HG03159 (cell line): ENCODE measurements at regions not wholly inside any gene's neighbourhood (a gene's known extent, or its start where the extent isn't known, plus 50 kb on each side); places are given as distances from the start of the nearest gene placed in this dataset.

ENCODE experiments used
- ATAC-seq: cut with Tn5 transposase; IDR thresholded peaks from one replicate; pipeline ENCODE4 v1.9.1; 2021; ENCODE audit warnings: mild to moderate bottlenecking, moderate library complexity; ENCODE audit not compliant: unreplicated experiment

DNA sequence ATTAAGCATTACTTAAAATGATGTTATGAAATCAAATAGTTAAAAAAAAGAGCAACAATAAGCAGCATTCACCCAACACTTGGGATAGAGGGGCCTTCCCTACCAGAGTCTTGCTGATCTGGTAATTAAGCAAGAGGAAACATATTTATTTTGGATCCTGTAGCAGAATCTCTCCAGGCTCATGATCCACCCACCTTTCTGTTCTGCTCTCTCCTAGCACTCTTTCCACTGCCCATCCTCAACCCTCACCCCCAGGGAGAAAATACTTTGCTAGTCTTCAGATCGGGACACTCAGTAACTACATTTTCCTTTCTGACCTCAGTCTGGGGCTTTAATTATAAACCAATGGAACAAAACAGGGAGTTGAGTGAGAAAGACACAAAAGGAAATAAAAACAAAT is 1541.9 kb downstream of the AACS start:
- no peak for ATAC-seq

DNA sequence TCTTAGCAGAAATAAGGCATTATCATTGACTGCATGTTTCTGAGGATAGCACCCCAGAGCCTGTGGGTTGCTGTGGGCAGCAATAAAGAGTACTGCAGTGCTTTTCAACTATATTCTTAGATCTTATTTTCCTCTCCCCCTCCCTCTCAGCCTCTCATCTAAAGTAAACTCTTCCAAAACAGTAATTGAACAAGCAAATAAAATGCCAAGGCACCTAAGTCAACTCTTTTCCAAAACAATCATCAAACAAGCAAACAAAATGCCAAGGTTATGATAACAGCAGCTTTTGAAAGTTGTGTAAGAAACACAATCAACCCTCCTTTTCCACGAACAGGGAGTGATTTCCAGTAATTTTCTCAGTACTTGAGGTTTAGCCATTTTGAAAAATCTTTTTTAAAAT is 1542.6 kb downstream of the AACS start:
- no peak for ATAC-seq

DNA sequence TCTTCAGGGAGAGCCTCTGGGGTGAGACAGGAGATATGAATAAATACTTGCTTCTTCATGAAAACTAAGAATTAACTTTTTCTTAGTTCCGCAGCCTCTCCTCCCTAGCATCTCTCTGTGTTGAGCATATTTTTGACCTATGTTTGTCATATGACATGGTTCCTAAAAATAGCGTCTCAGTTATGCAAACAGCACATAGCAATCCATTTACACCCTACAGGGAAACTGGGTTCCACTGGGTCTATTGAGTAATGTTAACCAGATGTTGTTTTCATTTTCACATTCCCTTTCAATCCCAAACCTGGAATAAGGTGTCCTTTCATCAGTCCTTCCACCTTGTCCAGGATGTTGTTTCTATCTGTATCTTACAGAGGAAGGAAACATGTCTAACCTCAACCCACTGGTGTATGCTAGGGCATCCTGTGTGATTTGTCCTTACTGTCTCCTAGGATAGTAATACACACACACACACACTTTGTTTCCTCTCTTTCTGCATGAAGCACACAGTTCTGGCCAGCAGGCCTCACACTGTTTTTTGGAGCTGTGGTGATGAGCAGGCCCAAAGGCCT is 1543.5 kb downstream of the AACS start:
- ATAC-seq: no peak

DNA sequence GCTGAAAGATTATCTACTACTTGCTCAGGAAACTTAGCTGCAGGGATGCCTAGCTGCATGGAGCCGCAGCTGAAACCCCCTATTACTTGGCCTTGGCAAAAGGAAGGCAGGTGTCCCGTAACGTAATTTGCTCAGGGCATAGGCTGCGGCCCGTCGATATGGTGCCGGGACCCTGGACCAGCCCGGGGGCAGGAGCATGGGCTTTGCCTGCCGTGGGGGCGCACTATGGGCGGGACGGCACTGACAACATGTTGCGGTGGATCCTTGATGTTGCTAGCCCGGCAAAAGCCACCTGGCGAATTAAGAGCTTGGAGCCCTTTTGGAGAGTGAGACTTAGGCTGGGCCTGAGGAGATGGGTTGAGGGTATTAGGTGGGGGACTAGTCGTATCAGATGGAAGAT is 1551.2 kb downstream of the AACS start:
- no peak for ATAC-seq

DNA sequence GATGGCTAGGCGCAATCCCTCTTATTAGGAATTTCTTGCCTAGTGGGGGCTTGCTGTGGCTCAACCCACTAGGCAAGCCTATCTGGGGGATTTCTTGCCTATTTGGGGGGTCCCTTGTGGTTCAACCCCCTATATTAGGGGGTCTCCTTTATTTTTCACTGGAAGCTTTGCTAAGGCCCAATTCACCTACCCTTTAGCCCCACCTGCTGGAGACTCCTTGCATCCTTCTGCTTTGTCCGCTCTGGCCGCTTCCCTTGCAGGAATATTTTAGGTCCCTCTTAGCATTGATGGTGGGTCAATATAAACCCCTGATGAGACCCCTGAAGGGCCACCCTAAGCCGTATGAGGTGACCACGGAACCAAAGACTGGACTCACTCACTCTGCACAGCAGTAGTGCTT is 1552.1 kb downstream of the AACS start:
- ATAC-seq: no peak

DNA sequence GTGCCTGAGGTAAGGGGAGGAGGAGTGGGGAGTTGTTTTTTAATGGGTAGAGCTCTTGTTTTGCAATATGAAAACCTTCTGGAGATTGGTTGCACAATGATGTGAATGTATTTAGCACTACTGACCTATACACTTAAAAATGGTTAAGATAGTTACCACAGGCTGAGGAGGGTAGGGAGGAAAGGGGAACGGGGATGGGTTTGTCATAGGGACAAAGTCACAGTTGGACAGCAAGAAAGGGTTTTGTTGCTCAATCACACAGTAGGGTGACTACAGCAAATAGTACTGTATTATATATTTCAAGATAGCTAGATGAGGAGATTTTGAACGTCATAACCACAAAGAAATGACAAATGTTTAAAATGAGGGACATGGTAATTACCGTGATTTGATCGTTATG is 1562.4 kb downstream of the AACS start:
- no peak for ATAC-seq

DNA sequence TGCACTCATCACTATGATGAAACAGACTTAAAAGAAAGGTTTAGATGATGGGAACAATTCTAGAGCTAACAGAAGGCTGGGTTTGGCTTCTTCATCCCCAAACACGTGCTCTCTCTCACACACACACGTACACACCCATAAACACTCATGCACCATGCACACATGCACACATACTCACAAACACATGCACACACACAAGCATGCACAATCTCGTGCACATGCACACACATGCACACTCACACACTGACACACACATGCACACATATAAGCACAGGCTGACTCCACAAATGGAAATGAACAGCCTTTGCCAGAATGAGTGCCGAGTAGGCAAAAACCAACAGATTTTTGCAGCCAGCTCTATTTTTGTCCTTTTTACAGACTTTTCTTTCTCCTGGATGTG is 1571.6 kb downstream of the AACS start:
- ATAC-seq: no peak

DNA sequence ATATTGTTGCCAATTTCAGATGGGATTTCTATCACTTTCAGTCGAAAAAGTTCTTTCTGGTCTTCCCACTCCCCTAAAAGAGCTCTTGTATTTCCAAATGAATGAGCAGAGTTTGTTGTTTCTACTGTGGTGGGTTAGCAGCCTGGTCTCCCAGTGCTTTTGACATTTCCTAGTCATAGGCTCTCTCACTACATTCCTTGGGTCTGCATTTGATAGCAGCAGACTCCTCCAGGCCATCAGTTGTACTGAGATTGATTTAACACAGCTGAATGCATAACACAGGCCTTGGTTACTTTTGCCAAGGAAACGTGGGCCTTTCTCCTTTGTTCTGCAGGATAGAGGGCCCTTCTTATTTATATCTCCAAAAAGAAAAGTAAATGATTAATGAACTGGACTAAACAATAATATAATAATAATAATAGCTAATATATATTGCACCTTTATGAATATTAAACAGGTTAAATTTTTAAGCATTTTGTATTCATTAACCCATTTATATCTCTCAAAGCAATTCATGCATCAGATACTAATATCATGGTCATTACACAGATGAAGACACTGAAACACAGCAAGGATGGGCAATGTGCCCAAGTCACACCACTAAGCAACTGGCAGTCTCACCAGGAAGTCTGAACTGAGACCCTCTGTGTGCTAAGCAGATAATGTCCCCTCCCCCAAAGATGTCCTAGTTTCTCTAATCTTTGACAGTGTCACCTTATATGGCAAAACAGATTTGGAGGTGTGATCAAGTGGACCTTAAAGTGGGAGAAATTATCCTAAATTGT is 1579.2 kb downstream of the AACS start:
- no peak for ATAC-seq

DNA sequence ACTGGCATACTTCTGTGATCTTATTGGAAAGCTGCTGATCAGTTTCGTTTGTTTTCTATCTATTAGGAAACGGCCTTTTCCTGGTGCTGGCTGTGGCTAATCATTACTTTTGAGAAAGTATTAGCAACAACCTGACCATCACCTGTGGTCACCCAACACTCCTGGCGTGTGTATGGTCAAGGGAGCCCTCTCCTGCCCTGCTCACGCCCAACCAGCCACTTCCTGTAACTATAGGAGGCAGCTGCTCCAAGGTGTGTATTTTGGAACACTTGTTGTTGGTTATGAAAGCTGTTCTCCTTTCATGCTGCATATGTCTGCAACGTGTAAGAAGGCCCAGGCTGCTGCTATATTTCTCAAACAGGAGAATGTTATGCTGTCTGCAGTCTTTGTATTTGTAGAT is 1582.8 kb downstream of the AACS start:
- no peak for ATAC-seq

DNA sequence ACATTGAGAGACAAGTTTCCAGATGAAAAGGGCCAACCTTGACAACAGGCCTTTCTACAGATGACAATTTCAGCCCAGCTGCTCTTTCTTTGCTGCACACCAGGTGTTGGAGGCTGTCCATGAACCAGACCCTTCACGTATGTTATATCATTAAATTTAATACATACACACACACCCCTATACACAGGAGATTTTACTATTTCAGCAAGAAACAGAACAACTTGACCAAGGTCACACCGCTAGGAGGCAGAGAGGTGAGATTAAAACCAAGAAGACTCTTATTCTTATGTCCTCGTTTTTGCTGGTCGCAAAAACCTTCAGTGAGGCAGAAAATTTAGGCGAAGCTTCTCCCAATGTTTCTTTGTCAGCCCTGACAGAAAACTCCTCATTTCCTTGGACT is 1585.9 kb downstream of the AACS start:
- ATAC-seq: no peak

DNA sequence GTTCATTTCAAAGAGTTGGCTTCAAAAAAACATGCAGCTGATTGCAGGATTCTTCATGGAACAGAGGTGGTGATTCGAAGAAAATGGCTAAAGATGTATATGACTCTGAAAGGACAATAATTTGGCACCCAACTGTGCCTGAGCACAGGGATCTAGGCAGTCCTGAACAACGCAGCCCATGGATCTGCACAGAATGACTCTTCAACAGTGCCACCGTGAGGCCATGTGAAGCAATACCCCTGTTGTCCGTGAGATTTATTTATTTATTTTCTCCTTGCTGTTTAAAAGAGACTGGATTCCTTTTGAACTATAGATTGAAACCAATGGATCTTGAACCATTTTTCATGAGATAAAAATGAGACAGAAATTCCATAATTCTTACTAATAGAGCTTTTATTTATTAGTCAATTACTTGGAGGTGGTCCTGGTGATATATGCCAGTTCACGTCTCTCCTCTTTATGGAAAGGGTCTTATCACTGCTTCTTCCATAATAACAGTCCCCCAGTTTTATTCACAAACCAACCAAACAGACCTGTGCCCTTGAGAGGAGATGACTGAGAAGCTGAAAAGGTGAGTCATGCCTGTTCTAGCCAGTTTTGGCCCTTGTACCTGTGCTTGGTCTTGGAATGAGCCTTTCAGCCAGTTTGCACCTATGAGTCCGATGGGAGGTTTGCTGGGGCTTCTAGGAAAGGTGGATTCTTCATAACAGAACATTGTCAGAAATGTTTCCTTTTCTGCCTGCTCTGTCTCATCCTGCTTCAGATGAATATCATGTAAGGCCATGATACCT is 1598.3 kb downstream of the AACS start:
- ATAC-seq: no peak

DNA sequence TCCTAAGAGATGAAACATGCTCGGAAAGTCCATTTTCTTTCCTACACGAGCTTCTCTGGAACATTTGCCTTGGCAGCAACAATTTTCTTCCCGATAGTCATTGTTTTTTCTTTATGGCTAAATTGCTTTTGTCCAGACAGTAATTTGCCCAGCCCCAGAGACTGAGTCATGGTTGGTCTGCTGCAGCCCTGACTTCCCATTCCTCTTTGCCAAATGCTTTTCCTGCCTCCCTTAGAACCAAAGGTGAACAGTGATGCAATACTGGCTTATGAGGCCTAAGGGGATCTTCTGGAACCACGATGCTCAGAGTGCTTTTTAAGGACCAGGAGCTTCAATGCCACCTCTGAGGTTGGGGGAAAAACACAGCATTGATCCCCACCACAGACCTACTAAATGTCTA is 1599.6 kb upstream of the TMEM132C start:
- ATAC-seq: no peak

DNA sequence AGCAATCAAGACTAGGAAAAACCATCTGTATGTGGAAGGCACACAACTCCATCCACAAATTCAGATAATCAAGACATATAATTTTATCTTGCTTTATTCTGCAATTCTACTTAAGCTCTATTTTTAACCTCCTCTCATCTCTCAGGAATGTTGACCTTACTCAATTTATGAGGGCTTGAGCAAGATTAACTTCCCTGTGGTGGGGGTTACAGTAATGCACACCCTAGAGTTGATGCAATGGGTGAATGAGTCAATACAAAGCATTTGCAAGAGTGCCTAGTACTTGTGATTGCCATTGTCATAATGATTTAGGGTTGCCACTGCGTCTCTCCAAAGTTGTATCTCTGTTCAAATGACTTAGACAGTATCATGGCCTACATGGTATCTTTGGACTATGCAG is 1598.4 kb upstream of the TMEM132C start:
- no peak for ATAC-seq

DNA sequence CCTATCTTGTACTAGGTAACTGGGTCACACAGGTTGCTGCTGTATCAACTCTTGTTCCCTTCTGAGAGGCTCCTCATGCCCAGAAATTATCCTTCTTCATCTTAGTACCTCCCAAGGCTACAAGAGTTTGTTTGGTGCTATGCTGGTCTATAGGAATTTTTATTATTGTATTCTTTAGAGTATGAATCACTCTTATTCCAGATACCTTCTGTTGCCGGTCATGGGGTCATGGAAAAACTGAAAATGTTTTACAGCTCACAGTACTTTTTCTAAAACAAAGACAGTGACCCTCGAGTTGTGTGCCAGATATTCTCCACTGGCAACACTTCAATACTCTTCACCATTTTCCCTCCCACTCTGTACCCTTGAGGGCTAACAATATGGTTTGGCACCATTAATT is 1598.0 kb upstream of the TMEM132C start:
- ATAC-seq: no peak

DNA sequence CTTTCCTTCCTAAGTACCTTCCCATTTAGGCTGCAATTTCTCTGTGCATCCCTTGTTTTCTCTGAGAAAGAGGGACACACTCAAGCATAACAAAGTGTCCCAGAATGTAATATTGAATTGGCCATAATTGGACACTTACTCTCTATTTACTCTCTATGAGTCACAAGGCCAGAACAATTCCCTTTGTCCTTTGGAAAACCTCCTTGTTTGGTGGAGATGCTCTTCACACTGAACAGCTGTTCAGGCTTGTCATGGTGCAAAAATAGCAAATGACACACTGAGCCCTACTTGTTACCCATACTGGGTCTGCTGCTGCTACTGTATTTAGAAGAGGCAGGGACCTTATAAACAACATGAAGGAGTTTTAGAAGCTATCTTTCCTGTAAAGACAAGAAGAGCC is 1590.5 kb upstream of the TMEM132C start:
- ATAC-seq: no peak

DNA sequence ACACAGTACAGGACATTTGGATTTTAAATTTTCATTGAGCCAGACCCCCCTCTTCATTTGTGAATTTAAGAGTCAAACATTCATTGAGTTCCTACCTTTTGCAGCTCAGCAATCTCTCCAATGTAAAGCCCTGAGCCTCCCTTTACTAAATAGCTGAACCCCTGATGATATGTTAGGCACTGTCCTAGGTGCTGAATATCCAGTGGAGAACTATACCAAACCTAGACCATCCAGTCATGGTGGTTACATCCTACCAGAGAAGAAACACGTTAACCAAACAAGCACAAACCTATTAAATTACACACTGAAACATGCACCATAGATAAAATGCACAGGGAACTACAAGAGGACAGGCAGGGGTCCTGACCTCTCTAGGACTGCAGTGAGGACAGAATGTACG is 1585.3 kb upstream of the TMEM132C start:
- ATAC-seq: no peak

DNA sequence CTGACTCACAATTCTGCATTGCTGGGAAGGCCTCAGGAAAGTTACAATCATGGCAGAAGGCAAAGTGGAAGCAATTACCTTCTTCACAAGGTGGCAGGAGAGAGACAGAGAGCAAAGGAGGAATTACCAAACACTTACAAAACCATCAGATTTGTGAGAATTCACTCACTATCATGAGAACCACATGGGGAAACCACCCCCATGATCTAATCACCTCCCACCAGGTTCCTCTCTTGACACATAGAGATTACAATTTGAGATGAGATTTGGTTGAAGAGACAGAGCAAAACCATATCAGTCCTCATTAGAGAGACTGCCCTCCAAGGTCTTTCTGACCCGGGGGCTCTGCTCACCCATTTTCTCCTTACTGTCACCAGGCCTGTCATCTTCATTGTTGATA is 1582.3 kb upstream of the TMEM132C start:
- ATAC-seq: no peak

DNA sequence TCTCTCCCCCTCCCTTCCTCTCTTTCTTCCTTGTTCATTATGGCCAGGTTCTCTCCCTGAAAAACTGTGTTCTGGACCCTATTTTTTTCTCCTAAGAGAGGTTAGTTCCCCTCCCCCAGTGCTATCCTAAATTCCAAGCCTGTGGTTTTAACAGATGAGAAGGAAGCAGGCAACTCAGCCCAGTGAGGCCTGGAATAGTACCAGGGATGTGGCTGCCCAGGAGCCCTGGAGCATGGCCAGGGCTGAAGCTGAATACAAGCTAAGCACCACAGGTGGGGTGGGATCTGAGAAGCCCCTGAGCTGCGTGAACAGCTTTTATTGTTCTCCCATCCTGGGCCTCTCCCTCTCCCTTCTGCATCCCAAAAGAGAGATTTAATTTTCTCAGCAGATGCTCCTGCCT is 1581.3 kb upstream of the TMEM132C start:
- ATAC-seq: no peak

DNA sequence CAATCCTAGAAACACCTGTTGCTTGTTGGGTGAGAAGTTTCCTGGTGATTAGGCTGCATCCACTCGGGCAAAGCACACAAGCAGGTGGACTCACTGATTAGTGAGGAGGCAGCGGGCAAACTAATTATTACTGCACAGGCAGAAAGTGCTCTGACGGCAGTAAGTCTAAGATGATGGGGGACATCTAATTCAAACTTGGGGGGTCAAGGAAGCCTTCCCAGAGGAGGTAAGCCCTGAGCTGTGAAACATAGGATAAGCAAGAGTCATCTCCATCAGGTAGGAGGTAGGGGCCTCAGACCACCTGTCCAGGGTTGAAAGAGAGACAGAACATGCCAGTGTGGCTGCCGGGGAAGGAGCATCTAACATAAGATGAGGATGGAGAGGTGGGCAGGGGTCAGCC is 1578.4 kb upstream of the TMEM132C start:
- no peak for ATAC-seq

DNA sequence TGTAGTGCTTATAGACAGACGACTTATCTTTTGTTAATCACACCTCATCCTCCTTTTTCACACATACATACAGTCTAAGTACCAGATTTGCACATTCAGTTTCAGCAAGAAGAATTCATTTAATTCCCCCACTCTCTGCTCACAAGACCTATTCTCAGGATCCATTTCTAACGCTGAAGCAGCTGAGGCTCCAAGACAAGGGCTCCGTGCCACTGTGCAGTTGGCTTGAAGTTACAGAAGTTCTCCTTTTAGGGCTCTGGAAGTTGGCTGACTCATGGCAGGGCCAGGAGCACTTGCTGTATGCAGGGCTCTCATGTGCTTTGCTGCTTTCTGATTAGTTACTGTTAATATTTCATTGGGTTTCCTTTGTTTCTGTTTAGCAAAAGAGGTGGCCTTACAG is 1566.9 kb upstream of the TMEM132C start:
- ATAC-seq: no peak

DNA sequence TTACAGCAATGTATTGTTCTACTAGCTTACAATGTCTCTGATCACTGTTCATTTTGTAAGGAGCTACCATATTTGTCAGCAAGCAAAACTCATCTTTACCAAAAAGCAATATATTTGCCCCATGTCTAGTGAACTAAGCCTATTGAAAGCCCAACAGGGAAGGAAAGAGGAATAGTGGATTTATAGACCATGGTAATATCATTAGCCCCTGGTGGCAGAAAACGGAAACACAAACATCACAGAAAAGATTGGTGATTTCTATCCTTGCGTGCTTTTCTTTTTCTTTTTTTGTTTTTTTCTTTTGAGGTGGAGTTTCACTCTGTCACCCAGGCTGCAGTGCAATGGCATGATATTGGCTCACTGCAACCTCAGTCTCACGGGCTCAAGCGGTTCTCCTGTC is 1562.4 kb upstream of the TMEM132C start:
- no peak for ATAC-seq

DNA sequence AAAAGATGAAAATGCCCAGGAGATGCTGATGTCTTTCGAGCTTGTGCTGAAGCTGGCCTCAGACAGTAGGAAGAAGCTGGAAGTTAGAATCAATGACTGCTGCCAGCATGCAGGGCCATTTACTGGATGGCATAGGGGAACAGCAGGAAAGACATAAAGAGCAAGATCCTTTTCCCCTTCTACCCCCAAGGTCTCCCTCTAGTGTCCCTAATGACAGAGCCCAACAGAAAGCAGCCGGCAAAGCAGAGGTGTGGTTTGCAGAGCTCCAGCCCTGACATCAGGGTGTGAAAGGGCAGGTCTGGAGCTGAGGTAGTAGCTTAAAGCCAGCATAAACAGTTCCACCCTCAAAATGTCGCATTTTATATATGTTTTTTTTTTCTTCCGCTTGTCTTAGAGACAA is 1560.7 kb upstream of the TMEM132C start:
- ATAC-seq: no peak
